Fibroblast of lung (primary cell): ENCODE measurements at regions not wholly inside any gene's neighbourhood (a gene's known extent, or its start where the extent isn't known, plus 50 kb on each side); places are given as distances from the start of the nearest gene placed in this dataset.
A peak's percentile ranks its signal among the peaks of the same experiment; 100 is the strongest.

ENCODE experiments used
- DNase-seq, 2 donors: peaks; one replicate each; pipeline versions ENCODE4 v3.0.0 to v3.0.0-alpha.2; 2010; ENCODE audit warnings: low read depth in 2 of 2
- H2AFZ ChIP-seq: 2 replicates; pipeline ENCODE4 v1.5.1; 2012; ENCODE audit warnings: low read length, control low read depth, inconsistent platforms
- H3K27ac ChIP-seq: 2 replicates; pipeline ENCODE4 v1.5.1; 2011; ENCODE audit warnings: low read length, control low read depth; ENCODE audit not compliant: insufficient read depth
- H3K27me3 ChIP-seq: 2 replicates; pipeline ENCODE4 v1.5.1; 2011; ENCODE audit warnings: mild to moderate bottlenecking, low read length; ENCODE audit not compliant: control insufficient read depth, insufficient read depth
- H3K36me3 ChIP-seq: 2 replicates; pipeline ENCODE4 v1.5.1; 2011; ENCODE audit warnings: low read length; ENCODE audit not compliant: control insufficient read depth, insufficient read depth
- H3K4me1 ChIP-seq: 2 replicates; pipeline ENCODE4 v1.5.1; 2011; ENCODE audit warnings: low read length; ENCODE audit not compliant: control insufficient read depth, insufficient read depth; ENCODE audit errors: extremely low read depth
- H3K4me2 ChIP-seq: 2 replicates; pipeline ENCODE4 v1.5.1; 2011; ENCODE audit warnings: low read length, control low read depth; ENCODE audit not compliant: insufficient read depth; ENCODE audit errors: extremely low read depth
- H3K4me3 ChIP-seq, 4 experiments: fragments of 200-600 bp in 1 of 4; sonication (generic) in 1 of 4; replicated peaks in 1 of 4; 2 replicates each; pipeline ENCODE4 v1.5.1; 2011 to 2016; ENCODE audit warnings: low read length in 4 of 4, low read depth in 3 of 4, mild to moderate bottlenecking in 3 of 4, control low read depth in 2 of 4, inconsistent platforms in 1 of 4, mixed read lengths in 1 of 4; ENCODE audit not compliant: insufficient read depth in 1 of 4; ENCODE audit errors: control extremely low read depth in 1 of 4
- H3K79me2 ChIP-seq: 2 replicates; pipeline ENCODE4 v1.5.1; 2012; ENCODE audit warnings: mild to moderate bottlenecking, low read length, inconsistent platforms; ENCODE audit not compliant: control insufficient read depth, insufficient read depth
- H3K9ac ChIP-seq: 2 replicates; pipeline ENCODE4 v1.5.1; 2011; ENCODE audit warnings: mild to moderate bottlenecking, low read length, control low read depth; ENCODE audit not compliant: insufficient read depth
- H3K9me3 ChIP-seq: 2 replicates; pipeline ENCODE4 v1.5.1; 2012; ENCODE audit warnings: low read depth, low read length; ENCODE audit not compliant: control insufficient read depth, insufficient read depth
- H4K20me1 ChIP-seq: 2 replicates; pipeline ENCODE4 v1.5.1; 2011; ENCODE audit warnings: low read length; ENCODE audit not compliant: control insufficient read depth, insufficient read depth; ENCODE audit errors: extremely low read depth
- CTCF ChIP-seq, 2 donors: IDR thresholded peaks in 1 of 2; conservative IDR thresholded peaks in 1 of 2; 1 replicate in 1 of 2; 2 replicates in 1 of 2; pipeline ENCODE4 v1.5.1; 2011 to 2012; ENCODE audit warnings: low read length in 2 of 2, control low read depth in 1 of 2, inconsistent platforms in 1 of 2, low read depth in 1 of 2, mild to moderate bottlenecking in 1 of 2
- EZH2 ChIP-seq: IDR thresholded peaks from 2 replicates; pipeline ENCODE4 v1.5.1; 2012; ENCODE audit warnings: low read length, control low read depth, mild to moderate bottlenecking; ENCODE audit errors: missing control alignments

GRCh38 chr6:139648430-139649000 is 274.1 kb upstream of the CITED2 start:
- no peak overlapping the region for H3K27ac ChIP-seq
- no peaks in the 10 kb centered on the region for H4K20me1 ChIP-seq
- no peak overlapping the region for H3K4me2 ChIP-seq
- H3K4me1 ChIP-seq = no peaks in the 10 kb centered on the region
- no peaks in the 10 kb centered on the region for H3K36me3 ChIP-seq
- no peak for TF ChIP-seq EZH2
- TF ChIP-seq CTCF (conservative IDR thresholded peaks at IDR 0.05 in 1 of 2, IDR thresholded peaks at IDR 0.05 in 1 of 2; ENCODE audit: low read depth in 1 of 2, low read length in 2 of 2) = no peak
- no peak overlapping the region for H3K4me3 ChIP-seq
- H3K27me3 ChIP-seq = no peaks in the 10 kb centered on the region
- H3K79me2 ChIP-seq = no peaks in the 10 kb centered on the region
- no peaks in the 10 kb centered on the region for H3K9me3 ChIP-seq
- no peak for DNase-seq
- no peak overlapping the region for H2AFZ ChIP-seq
- no peak overlapping the region for H3K9ac ChIP-seq

- Histone ChIP-seq H3K79me2 (no peaks in the 10 kb centered on the region), H3K4me3 (no peak overlapping the region), H3K27ac (no peak overlapping the region), H3K4me2 (no peak overlapping the region), H3K9me3 (no peaks in the 10 kb centered on the region), H3K36me3 (no peaks in the 10 kb centered on the region), H3K4me1 (no peaks in the 10 kb centered on the region), H3K27me3 (no peaks in the 10 kb centered on the region), H2AFZ (no peak overlapping the region), H3K9ac (no peak overlapping the region), H4K20me1 (no peaks in the 10 kb centered on the region)
- no peak for DNase-seq
- no peak for TF ChIP-seq EZH2
- TF ChIP-seq CTCF (conservative IDR thresholded peaks at IDR 0.05 in 1 of 2, IDR thresholded peaks at IDR 0.05 in 1 of 2; ENCODE audit: low read depth in 1 of 2, low read length in 2 of 2) = no peak
These were observed 273.4 kb upstream of the CITED2 start for GRCh38 chr6:139647841-139648240.

GRCh38 chr6:139647016-139647415 is 272.6 kb upstream of the CITED2 start:
- DNase-seq = peak in 1 of 2 donors; percentile 8
- Histone ChIP-seq H3K4me2 (no peak overlapping the region), H2AFZ (no peak overlapping the region), H3K9me3 (no peaks in the 10 kb centered on the region), H3K9ac (no peak overlapping the region), H3K36me3 (no peaks in the 10 kb centered on the region), H3K4me3 (no peak overlapping the region), H3K27me3 (no peaks in the 10 kb centered on the region), H3K4me1 (no peaks in the 10 kb centered on the region), H3K79me2 (no peaks in the 10 kb centered on the region), H3K27ac (no peak overlapping the region), H4K20me1 (no peaks in the 10 kb centered on the region)
- no peak for TF ChIP-seq EZH2
- no peak for TF ChIP-seq CTCF (conservative IDR thresholded peaks at IDR 0.05 in 1 of 2, IDR thresholded peaks at IDR 0.05 in 1 of 2; ENCODE audit: low read depth in 1 of 2, low read length in 2 of 2)
